Nucleus accumbens (tissue), 56 donors: ENCODE measurements at regions not wholly inside any gene's neighbourhood (a gene's known extent, or its start where the extent isn't known, plus 50 kb on each side); places are given as distances from the start of the nearest gene placed in this dataset.
A peak's percentile ranks its signal among the peaks of the same experiment; 100 is the strongest.

Source experiments
- DNase-seq, 56 donors: peaks; one replicate each; lab custom pipeline; 2025; lab: John Stamatoyannopoulos, UW

- no peak for DNase-seq
Observed at GRCh38 chr1:14120895-14121294, 420.9 kb downstream of the PRDM2 start.

DNA sequence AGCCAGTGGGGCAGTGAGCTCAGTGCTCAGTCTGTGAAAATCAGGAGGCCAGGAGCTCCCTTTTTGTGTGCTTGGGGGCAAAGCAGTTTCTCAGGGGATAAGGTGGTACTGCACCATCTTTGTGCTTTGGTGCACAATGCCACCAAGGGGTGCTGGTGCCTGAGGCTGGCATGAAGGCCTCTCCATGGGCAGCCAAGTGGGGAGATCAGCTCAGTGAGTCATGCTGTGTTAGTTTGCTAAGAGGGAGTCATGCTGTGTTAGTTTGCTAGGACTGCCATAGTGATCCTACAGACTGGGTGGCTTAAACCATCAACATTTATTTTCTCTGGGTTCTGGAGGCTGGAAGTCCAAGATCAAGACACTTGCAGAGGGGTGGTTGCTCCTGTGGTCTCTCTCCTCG, 428.1 kb downstream of the PRDM2 start:
- no peak for DNase-seq

GRCh38 chr1:14129009-14129408, 429.0 kb downstream of the PRDM2 start:
- no peak for DNase-seq

DNA sequence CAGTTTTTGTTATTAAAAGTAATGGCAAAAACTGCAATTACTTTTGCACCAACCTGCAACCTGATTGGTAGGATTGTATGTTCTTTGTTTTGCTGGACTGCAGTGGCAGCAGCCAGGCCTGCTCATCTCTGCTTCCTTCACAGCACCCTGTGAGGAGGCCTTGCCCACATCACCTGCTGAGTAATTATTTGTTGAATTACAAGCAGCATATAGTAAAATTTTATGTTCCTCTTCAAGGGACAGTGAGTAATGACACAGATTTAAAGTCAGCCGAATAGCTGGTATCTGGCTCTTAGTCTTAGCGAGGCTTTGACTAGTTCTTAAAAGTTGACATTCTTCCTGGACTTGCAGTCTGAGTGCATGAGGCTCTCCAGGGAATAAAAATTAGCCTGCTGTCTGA, 435.1 kb downstream of the PRDM2 start:
- no peak for DNase-seq

- DNase-seq: no peak
Observed at GRCh38 chr1:14136152-14136763, 436.3 kb downstream of the PRDM2 start.

GRCh38 chr1:14136881-14137280, 436.9 kb downstream of the PRDM2 start:
- DNase-seq: no peak

- no peak for DNase-seq
Observed at GRCh38 chr1:14137411-14138134, 437.6 kb downstream of the PRDM2 start.

DNA sequence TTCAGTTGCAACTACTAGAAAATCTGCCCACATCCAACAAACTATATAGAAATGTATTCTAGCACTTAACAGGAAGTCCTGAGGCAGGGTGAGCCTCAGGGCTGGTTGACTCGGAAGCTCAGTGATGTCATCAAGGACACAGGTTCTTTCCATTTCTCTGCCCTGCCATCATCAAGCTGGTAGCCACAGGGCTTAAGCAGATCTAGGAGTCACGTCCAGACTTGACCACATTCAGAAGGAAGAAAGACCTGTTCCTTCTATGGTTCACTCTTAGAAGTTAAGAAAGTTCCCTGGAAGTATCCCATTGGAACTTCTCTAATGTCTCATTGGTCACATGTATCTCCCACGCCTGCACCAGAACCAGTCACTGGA, 438.1 kb downstream of the PRDM2 start:
- DNase-seq: no peak

DNA sequence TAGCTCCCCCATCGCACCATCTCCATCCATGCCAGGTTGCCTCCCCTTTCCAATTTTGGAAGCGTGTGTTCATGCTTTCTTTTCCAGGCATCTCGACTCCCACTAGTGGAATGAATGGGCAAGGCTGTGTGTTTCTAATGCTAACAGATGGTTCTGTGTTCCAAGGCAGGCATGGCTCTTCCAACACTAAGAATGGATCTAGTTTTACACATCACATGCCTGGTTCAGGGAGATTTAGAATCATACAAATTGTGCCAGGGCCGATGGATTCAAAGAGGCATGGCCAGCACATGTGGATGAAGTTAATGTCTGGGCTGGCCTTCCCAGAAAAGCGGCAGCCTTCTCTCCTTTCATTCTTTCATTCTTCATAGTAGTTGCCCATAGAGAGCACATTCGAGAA, 438.7 kb downstream of the PRDM2 start:
- DNase-seq: peak in 1 of 56 donors; percentile 2

DNA sequence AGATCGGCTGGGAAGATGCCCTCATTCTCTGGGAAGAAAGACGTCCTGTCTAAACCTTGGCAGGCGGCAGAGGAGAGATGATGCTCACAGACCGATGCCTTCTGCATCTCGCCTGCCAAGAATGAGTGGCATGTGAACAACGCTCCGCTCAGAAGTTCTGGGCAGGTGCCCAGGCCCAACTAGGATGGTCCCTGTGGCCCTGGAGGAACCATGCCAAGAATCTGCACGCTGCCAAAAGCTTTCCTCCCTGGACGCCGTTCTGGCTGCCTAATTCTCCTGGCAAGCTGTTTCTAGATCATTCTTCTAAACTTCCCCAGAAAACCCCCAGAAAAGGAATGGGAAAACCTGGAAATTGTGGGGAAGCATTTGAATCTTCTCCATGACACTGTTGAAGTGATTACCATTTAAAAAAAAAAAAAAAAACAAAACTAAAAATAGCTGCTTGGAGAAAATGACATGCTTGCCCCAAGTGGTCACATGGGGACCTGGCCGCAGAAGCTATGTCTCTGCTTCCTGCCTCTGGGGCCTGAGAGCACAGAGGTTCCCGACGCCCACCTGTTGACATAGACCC, 440.9 kb downstream of the PRDM2 start:
- DNase-seq: peak in 34 of 56 donors; percentile 5 to 76 (median 38)

GRCh38 chr1:14141656-14142055, 441.7 kb downstream of the PRDM2 start:
- no peak for DNase-seq

- DNase-seq: peak in 13 of 56 donors; percentile 5 to 33 (median 14)
Observed at GRCh38 chr1:14142397-14143100, 442.6 kb downstream of the PRDM2 start.

GRCh38 chr1:14143777-14144176, 443.8 kb downstream of the PRDM2 start:
- DNase-seq: no peak

DNA sequence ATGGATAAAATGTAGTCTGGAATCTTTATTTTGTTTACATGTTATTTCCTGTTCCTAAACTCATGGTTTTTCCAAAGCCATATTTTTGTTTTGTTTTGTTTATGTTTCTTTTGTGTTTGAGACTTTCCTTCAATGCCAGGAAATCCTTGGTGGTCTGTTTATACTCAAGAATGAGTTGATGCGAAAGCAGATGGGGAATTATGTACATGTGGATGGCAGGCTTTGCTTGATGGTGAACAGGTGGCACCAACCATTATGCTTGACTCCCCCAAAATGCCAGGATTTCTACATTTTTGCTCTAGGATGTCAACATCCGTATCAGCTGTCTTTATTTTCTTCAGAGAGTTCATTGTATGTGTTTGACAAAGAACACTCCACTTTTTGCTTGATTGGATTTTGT, 448.5 kb downstream of the PRDM2 start:
- DNase-seq: no peak

DNA sequence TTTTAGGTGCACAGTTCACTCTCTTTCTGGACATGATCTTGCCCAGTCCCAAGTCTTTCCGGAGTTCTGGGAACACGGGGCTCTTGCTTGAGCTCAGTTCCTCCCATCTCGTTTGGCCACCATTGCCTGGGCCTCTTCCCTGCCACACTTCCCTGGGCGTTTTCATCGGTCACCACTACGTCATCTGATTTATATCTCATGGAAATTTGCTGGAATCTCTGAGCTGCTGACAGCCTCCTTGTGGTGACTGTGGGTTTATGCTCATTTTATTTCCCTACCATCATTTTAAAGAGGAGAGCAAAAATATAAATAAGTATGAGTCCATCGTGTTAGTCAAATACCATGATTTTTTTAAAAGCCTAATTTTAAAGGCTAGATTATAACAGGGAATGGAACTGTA, 449.1 kb upstream of the KAZN start:
- DNase-seq: no peak

DNA sequence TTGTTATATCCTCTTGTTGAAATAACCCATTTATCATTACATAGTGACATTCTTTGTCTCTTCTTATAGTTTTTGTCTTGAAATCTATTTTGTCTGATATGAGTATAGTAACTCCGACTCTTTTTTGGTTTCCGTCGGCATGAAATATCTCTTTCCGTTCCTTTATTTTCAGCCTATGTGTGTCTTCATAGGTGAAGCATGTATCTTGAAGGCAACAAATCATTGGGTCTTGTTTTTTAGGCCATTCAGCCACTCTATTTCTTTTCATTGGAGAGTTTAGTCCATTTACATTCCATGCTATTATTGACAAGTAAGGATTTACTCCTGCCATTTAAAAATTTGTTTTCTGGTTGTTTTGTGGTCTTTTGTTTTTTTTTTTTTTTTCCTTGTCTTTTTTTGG, 441.9 kb upstream of the KAZN start:
- no peak for DNase-seq

DNA sequence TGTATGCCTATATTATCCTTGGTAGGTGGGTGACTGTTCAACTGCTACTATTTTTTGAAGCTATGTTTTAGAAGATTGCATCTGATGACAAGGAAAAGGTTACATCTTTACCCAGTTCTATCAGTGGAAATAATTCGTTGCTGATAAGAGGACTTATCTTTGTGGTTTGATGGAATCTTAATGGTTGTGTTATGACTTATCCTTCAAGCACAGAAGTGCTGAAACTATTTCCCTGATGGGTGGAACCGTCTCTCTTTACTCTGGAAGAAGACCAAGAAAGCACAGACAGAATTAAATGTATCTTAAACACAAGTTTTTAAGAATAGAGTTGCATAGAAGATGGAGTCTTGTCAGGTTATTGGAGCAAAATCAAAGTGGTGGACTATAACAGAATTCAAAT, 437.7 kb upstream of the KAZN start:
- no peak for DNase-seq

DNA sequence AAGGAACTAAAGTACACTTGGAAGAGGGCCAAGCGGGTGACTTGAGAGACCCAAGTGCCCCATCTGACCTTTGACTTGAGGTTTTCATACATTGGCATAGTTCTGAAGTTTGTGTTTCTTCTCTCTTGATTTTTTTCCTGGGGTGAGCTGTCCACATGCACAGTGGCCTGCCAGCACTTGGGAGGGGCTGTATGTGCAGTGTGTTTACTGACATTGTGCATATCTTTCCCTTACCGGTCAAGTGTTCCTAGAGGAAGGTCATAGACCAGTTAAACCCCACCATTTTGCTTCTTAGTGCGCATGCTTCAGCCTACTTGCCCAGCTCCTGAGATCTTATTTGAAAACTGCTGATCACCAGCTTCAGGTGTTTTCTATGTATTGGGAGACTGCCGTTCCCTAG, 435.2 kb upstream of the KAZN start:
- no peak for DNase-seq

DNA sequence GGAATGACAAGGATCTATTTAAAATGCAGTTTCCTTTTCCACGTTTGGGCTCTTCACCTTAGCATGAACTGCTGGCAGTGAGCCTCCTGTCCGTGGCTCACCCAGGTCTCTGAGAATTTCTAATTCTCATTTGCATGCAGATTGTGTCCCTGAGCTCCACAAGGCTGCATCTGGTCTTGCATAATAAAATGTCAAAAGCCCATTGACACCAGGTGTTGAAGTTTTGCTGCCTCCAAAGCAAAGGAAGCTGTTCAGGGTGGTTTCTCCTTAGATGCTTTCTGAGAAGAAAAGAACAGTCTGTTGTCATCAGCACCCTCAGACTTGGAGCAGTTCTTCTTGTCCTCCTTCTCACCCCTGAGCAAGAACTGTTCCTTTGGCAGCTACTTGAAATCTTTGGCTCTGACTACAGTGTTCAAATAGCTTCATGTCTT, 433.1 kb upstream of the KAZN start:
- peak in 3 of 56 donors; percentile 6 to 11 (median 7) for DNase-seq

GRCh38 chr1:14167884-14168283, 430.6 kb upstream of the KAZN start:
- DNase-seq: peak in 4 of 56 donors; percentile 2 to 25 (median 6)

DNA sequence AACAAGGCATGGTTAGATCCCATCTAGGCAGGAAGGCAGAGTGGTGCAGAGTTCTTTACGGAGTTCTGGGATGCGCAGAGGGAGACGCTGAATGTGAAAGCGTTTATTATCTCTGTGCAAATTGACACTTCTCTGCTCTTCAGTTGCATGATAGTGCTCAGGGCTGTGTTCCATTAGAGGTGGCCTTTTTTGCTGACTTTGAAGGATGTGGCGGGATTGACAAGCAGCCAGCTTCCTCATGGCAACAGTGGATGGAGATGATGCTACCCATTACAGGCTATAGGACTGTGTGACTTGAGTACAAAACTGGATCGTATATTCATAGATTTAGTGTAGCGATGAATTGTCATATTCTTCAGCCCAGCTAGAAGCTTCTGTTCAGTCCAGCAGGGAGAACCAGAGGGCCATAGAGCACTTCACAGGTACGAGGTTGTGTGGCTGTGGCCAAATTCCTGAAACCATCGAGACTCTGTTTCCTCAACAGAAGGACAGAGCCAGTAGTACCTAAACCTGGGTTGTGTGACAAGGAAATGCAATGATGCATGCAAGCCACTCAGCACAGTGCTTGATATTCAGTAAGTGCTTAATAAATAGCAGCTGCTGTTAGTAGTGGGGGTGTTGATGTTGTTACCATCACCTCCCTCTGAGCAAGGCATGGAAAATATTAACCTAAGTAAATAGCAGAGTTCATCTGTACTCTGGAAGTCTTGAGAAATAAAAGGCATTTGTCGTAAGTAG, 430.0 kb upstream of the KAZN start:
- no peak for DNase-seq
